B cell (primary cell): ENCODE measurements at regions not wholly inside any gene's neighbourhood (a gene's known extent, or its start where the extent isn't known, plus 50 kb on each side); places are given as distances from the start of the nearest gene placed in this dataset.

Experiments
- ATAC-seq: fragments of 200-7000 bp; cut with Tn5 transposase; one replicate; pipeline ENCODE4 v1.10.0; 2021; ENCODE audit warnings: low read depth, mild to moderate bottlenecking, moderate number of reproducible peaks, moderate library complexity
- CTCF ChIA-PET: fragments of 350-600 bp; sonication (Branson Sonifier 250); formaldehyde crosslinking; loops from one replicate; lab custom pipeline; 2021; ENCODE audit warnings: antibody characterized with exemption, inconsistent platforms; lab: Charles Lee
- POLR2A ChIA-PET: fragments of 350-600 bp; sonication (Branson Sonifier 250); formaldehyde crosslinking; loops from one replicate; lab custom pipeline; 2021; ENCODE audit warnings: antibody characterized with exemption; lab: Charles Lee
- DNase-seq: peaks from one replicate; pipeline ENCODE4 v3.0.0; 2013
- H2AFZ ChIP-seq: 2 replicates; pipeline ENCODE4 v1.6.1; 2012; ENCODE audit warnings: mild to moderate bottlenecking, low read depth, low read length; ENCODE audit not compliant: insufficient read depth, poor library complexity, severe bottlenecking
- H3K27ac ChIP-seq, 2 donors: 1 replicate in 1 of 2; 2 replicates in 1 of 2; pipeline ENCODE4 v1.5.1; 2012 to 2013; ENCODE audit warnings: low read length in 2 of 2, mild to moderate bottlenecking in 2 of 2, moderate library complexity in 1 of 2
- H3K27me3 ChIP-seq, 4 experiments: fragments of 200-600 bp in 1 of 4; sonication (generic) in 1 of 4; replicated peaks in 1 of 4; 1 replicate in 2 of 4; 2 replicates in 2 of 4; pipeline versions ENCODE4 v1.6.1 to v1.7.0; 2013 to 2016; ENCODE audit warnings: low read length in 3 of 4, mild to moderate bottlenecking in 2 of 4, mixed read lengths in 1 of 4, moderate library complexity in 1 of 4; ENCODE audit not compliant: insufficient read depth in 4 of 4, control insufficient read depth in 3 of 4; ENCODE audit errors: control extremely low read depth in 1 of 4
- H3K36me3 ChIP-seq, 2 experiments: replicated peaks in 1 of 2; 1 replicate in 1 of 2; 2 replicates in 1 of 2; pipeline versions ENCODE4 v1.6.1 to v1.7.1; 2013; ENCODE audit warnings: low read length in 1 of 2; ENCODE audit not compliant: insufficient read depth in 2 of 2, control insufficient read depth in 1 of 2; ENCODE audit errors: control extremely low read depth in 1 of 2, extremely low read depth in 1 of 2
- H3K4me1 ChIP-seq, 2 donors: fragments of 200-600 bp in 1 of 2; sonication (generic) in 1 of 2; 1 replicate in 1 of 2; 2 replicates in 1 of 2; pipeline versions ENCODE4 v1.5.1 to v1.6.1; 2013 to 2017; ENCODE audit warnings: low read length in 2 of 2; ENCODE audit not compliant: control insufficient read depth in 2 of 2, insufficient read depth in 2 of 2
- H3K4me2 ChIP-seq: replicated peaks from 2 replicates; pipeline ENCODE3; 2012; ENCODE audit warnings: mild to moderate bottlenecking, low read depth, low read length; ENCODE audit not compliant: poor library complexity, severe bottlenecking
- H3K4me3 ChIP-seq, 5 experiments: fragments of 200-600 bp in 1 of 5; sonication (generic) in 1 of 5; 1 replicate in 3 of 5; 2 replicates in 2 of 5; pipeline versions ENCODE4 v1.5.1 to v1.7.0; 2011 to 2016; ENCODE audit warnings: low read length in 4 of 5, mild to moderate bottlenecking in 4 of 5, low read depth in 2 of 5, control low read depth in 1 of 5, moderate library complexity in 1 of 5; ENCODE audit not compliant: insufficient read depth in 1 of 5; ENCODE audit errors: control extremely low read depth in 1 of 5, extremely low read depth in 1 of 5
- H3K79me2 ChIP-seq: fragments of 200-600 bp; sonication (generic); one replicate; pipeline ENCODE4 v1.6.0; 2016; ENCODE audit warnings: low read length; ENCODE audit not compliant: control insufficient read depth, insufficient read depth
- H3K9ac ChIP-seq: fragments of 200-600 bp; sonication (generic); 2 replicates; pipeline ENCODE4 v1.6.1; 2017; ENCODE audit warnings: mild to moderate bottlenecking, low read length, moderate library complexity
- H3K9me3 ChIP-seq, 3 donors: one replicate each; pipeline versions ENCODE4 v1.6.1 to v1.7.1; 2013; ENCODE audit warnings: low read length in 2 of 3; ENCODE audit not compliant: control insufficient read depth in 2 of 3, insufficient read depth in 1 of 3; ENCODE audit errors: control extremely low read depth in 1 of 3
- H4K20me1 ChIP-seq: 2 replicates; pipeline ENCODE4 v1.6.0; 2012; ENCODE audit warnings: mild to moderate bottlenecking, low read length; ENCODE audit not compliant: insufficient read depth, control insufficient read depth, poor library complexity, severe bottlenecking
- H3K27ac Mint-ChIP-seq: one replicate; pipeline ENCODE4 v1.8.0; 2021; ENCODE audit warnings: mixed read lengths
- H3K27me3 Mint-ChIP-seq: one replicate; pipeline ENCODE4 v1.8.0; 2021; ENCODE audit warnings: mixed read lengths
- H3K4me1 Mint-ChIP-seq: one replicate; pipeline ENCODE4 v1.8.0; 2021; ENCODE audit warnings: mixed read lengths
- H3K4me3 Mint-ChIP-seq: one replicate; pipeline ENCODE4 v1.8.0; 2021; ENCODE audit warnings: mixed read lengths
- H3K9me3 Mint-ChIP-seq: one replicate; pipeline ENCODE4 v1.8.0; 2022; ENCODE audit warnings: mixed read lengths; ENCODE audit not compliant: insufficient read depth
- CTCF ChIP-seq: fragments of 200-600 bp; IDR thresholded peaks from one replicate; pipeline ENCODE4 v1.8.0; 2022; ENCODE audit warnings: antibody characterized with exemption, mild to moderate bottlenecking
- EZH2 ChIP-seq: IDR thresholded peaks from 2 replicates; pipeline ENCODE4 v1.6.1; 2012; ENCODE audit warnings: borderline replicate concordance, low read depth, mild to moderate bottlenecking, moderate library complexity, low read length; ENCODE audit not compliant: insufficient read depth, poor library complexity, severe bottlenecking
- WGBS: methylation state at CpG from one replicate; pipeline ENCODE4 v1.1.5; 2013; ENCODE audit warnings: missing lambda C conversion rate; ENCODE audit not compliant: insufficient coverage; 5-methylcytosine and 5-hydroxymethylcytosine counted together
- intact Hi-C: fragments of 100-400 bp; cut with micrococcal nuclease; formaldehyde crosslinking; loops from one replicate; pipeline ENCODE4 v1.10.0; 2022

DNA sequence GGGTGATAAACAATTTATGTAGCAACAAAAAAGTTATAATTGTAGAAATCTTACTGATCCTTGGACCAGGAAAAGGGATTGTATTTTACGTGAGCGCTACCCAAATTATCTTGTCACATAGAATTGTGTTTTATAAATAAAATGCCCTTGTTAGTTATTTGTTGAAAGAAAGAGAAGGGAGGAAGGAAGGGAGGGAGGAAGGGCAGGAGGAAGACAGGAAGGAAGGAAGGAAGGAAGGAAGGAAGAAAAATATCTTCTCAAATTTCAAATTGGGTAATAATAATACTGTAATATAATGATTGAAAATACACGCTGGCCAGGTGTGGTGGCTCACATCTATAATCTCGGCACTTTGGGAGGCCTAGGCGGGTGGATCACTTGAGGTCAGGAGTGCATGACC is 206.2 kb upstream of the TLL1 start:
- POLR2A ChIA-PET: no interaction called here
- no peak overlapping the region for H3K4me2 ChIP-seq
- intact Hi-C loops: no loop called here
- no peak overlapping the region for H3K27ac Mint-ChIP-seq
- 100% methylated on average over 2 of the region's 5 CpGs for WGBS
- H3K9ac ChIP-seq: no peak overlapping the region
- H3K27ac ChIP-seq: no peak overlapping the region
- no peaks in the 10 kb centered on the region for H3K79me2 ChIP-seq
- no peak overlapping the region for H3K4me3 ChIP-seq
- H3K27me3 ChIP-seq: no peaks in the 10 kb centered on the region
- no peaks in the 10 kb centered on the region for H3K27me3 Mint-ChIP-seq
- H3K36me3 ChIP-seq: no peaks in the 10 kb centered on the region
- H4K20me1 ChIP-seq: no peaks in the 10 kb centered on the region
- CTCF ChIA-PET: no interaction called here
- ATAC-seq (no peak), DNase-seq (no peak)
- H3K4me1 ChIP-seq: no peaks in the 10 kb centered on the region
- H3K4me1 Mint-ChIP-seq: no peaks in the 10 kb centered on the region
- no peaks in the 10 kb centered on the region for H3K9me3 Mint-ChIP-seq
- no peak overlapping the region for H2AFZ ChIP-seq
- no peaks in the 10 kb centered on the region for H3K9me3 ChIP-seq
- TF ChIP-seq EZH2 (no peak), CTCF (no peak)
- H3K4me3 Mint-ChIP-seq: no peak overlapping the region

DNA sequence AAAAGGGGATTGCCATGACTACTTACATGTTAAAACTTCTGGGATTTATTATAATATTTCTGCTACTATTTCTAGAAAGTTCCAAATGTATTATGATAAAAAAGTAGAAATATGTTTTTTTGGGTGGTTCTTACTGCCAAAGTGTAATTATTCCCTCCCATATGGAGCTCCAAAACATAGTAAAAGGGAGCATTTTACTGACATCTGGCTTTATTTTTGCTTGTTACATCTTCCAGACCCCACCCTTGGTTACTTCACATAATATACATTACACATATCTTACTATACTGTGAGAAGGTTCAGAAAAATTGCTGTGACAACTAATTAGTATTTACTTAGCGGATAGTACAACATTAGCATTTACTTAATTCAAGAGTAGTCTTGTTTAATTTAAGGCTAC is 205.1 kb upstream of the TLL1 start:
- H2AFZ ChIP-seq: no peak overlapping the region
- H3K4me1 ChIP-seq: no peaks in the 10 kb centered on the region
- no peak overlapping the region for H3K4me3 ChIP-seq
- POLR2A ChIA-PET: no interaction called here
- no peaks in the 10 kb centered on the region for H3K27me3 ChIP-seq
- intact Hi-C loops: no loop called here
- ATAC-seq (no peak), DNase-seq (no peak)
- no peaks in the 10 kb centered on the region for H3K36me3 ChIP-seq
- H3K4me2 ChIP-seq: no peak overlapping the region
- no peaks in the 10 kb centered on the region for H3K9me3 ChIP-seq
- no peaks in the 10 kb centered on the region for H3K79me2 ChIP-seq
- H4K20me1 ChIP-seq: no peaks in the 10 kb centered on the region
- Mint-ChIP-seq H3K4me1 (no peaks in the 10 kb centered on the region), H3K27me3 (no peaks in the 10 kb centered on the region), H3K4me3 (no peak overlapping the region), H3K9me3 (no peaks in the 10 kb centered on the region), H3K27ac (no peak overlapping the region)
- WGBS: no CpG with 5 or more reads among the region's 1 CpG
- no peak overlapping the region for H3K9ac ChIP-seq
- CTCF ChIA-PET: no interaction called here
- TF ChIP-seq EZH2 (no peak), CTCF (no peak)
- no peak overlapping the region for H3K27ac ChIP-seq
